ENCODE measurements at regions not wholly inside any gene's neighbourhood (a gene's known extent, or its start where the extent isn't known, plus 50 kb on each side); places are given as distances from the start of the nearest gene placed in this dataset.

GRCh38 chr5:10860196-10860543 is 99.1 kb upstream of the DAP start (continued):
- no peak for TF ChIP-seq EP300 (IDR thresholded peaks at IDR 0.05; ENCODE audit: borderline replicate concordance in 1 of 2, low read depth in 2 of 2, low read length in 2 of 2)
- TF ChIP-seq FOSL1 (IDR thresholded peaks at IDR 0.05; ENCODE audit: insufficient read depth, low read depth, low read length): no peak

All from H1 (cell line).